Activated naive CD8-positive, alpha-beta T cell (primary cell): ENCODE measurements at regions not wholly inside any gene's neighbourhood (a gene's known extent, or its start where the extent isn't known, plus 50 kb on each side); places are given as distances from the start of the nearest gene placed in this dataset.

Source experiments
- H3K27ac Mint-ChIP-seq: one replicate; pipeline ENCODE4 v1.8.0; 2021; ENCODE audit warnings: mixed read lengths
- H3K27me3 Mint-ChIP-seq: one replicate; pipeline ENCODE4 v1.8.0; 2021; ENCODE audit warnings: mixed read lengths
- H3K36me3 Mint-ChIP-seq: one replicate; pipeline ENCODE4 v1.8.0; 2021; ENCODE audit warnings: mixed read lengths
- H3K4me1 Mint-ChIP-seq: one replicate; pipeline ENCODE4 v1.8.0; 2021; ENCODE audit warnings: low read depth, mixed read lengths
- H3K4me3 Mint-ChIP-seq: one replicate; pipeline ENCODE4 v1.8.0; 2021; ENCODE audit warnings: mild to moderate bottlenecking, mixed read lengths
- H3K9me3 Mint-ChIP-seq: one replicate; pipeline ENCODE4 v1.8.0; 2021; ENCODE audit warnings: low read depth, mixed read lengths

GRCh38 chr9:121582641-121583040 is 68.8 kb upstream of the DAB2IP start:
- H3K36me3 Mint-ChIP-seq, result no peaks in the 10 kb centered on the region
- no peaks in the 10 kb centered on the region for H3K4me1 Mint-ChIP-seq
- no peak overlapping the region for H3K4me3 Mint-ChIP-seq
- H3K27ac Mint-ChIP-seq, result no peak overlapping the region
- peaks cover 18% of the 10 kb centered on the region for H3K27me3 Mint-ChIP-seq
- no peaks in the 10 kb centered on the region for H3K9me3 Mint-ChIP-seq

DNA sequence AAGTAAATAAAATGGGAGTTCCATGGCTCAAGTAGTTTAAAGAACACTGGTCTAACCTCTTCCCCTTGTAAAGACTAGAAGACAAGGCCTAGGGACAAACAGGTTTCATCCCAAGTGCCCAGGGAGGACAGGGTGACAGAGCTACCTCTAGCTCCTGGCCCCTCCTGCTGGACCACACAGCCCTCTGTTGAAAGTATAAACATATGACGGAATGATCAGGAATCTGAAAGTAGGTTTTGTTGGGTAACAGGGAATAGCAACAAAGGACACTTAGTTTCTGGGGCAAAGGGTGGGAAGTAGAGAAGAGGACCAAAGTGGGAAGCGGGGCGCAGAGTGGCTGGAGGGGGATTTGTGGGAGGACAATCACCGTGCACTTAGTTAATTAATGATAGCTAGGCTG is 67.0 kb upstream of the DAB2IP start:
- H3K4me1 Mint-ChIP-seq, result no peaks in the 10 kb centered on the region
- H3K36me3 Mint-ChIP-seq, result no peaks in the 10 kb centered on the region
- H3K27ac Mint-ChIP-seq, result no peak overlapping the region
- no peak overlapping the region for H3K4me3 Mint-ChIP-seq
- H3K9me3 Mint-ChIP-seq, result no peaks in the 10 kb centered on the region
- H3K27me3 Mint-ChIP-seq, result peaks cover 28% of the 10 kb centered on the region

- Mint-ChIP-seq H3K9me3 (no peaks in the 10 kb centered on the region), H3K36me3 (no peaks in the 10 kb centered on the region), H3K4me1 (no peaks in the 10 kb centered on the region), H3K27ac (no peak overlapping the region), H3K4me3 (no peak overlapping the region), H3K27me3 (peaks cover 26% of the 10 kb centered on the region)
These were observed 63.6 kb upstream of the DAB2IP start for GRCh38 chr9:121587863-121588262.

DNA sequence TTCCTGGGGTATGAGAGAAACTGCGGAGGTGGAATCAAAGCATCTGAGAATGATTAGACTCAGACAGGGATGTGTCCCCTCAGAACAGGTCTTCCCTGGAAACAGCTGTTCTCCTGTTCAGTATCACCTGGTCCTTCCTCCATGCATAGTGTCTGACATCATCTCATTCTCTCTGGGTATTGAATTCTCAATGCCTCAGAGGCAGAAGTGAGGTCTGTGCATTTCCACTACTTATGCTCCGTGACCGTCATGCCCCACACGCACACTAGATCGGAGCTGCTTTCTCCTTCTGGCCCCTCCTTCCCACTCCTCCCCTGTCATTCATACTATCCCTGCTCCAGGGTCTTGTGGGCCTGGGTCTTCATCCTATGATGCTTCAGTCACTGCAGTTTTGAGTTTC is 61.4 kb upstream of the DAB2IP start:
- no peaks in the 10 kb centered on the region for H3K9me3 Mint-ChIP-seq
- no peaks in the 10 kb centered on the region for H3K36me3 Mint-ChIP-seq
- H3K27me3 Mint-ChIP-seq, result peaks cover 30% of the 10 kb centered on the region
- H3K4me1 Mint-ChIP-seq, result no peaks in the 10 kb centered on the region
- H3K4me3 Mint-ChIP-seq, result no peak overlapping the region
- no peak overlapping the region for H3K27ac Mint-ChIP-seq

DNA sequence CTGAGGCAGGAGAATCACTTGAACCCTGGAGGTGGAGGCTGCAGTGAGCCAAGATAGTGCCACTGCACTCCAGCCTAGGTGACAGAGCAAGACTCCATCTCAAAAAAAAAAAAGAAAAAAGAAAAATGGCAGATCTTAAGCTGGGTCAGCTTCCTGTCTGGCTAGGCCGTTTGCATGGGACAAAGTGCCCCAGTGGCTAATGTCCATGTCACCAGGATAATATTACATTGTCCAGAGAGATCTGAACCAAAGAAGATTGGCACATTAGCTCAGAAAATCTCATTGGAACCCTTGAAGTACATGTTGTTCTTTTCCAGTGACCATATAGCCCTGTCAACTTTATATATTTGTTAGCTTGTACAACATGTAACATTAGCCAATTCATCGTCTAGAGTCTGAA is 59.2 kb upstream of the DAB2IP start:
- H3K27ac Mint-ChIP-seq, result no peak overlapping the region
- H3K4me1 Mint-ChIP-seq, result no peaks in the 10 kb centered on the region
- H3K27me3 Mint-ChIP-seq, result peaks cover 28% of the 10 kb centered on the region
- no peak overlapping the region for H3K4me3 Mint-ChIP-seq
- peaks cover 1% of the 10 kb centered on the region for H3K9me3 Mint-ChIP-seq
- no peaks in the 10 kb centered on the region for H3K36me3 Mint-ChIP-seq

- Mint-ChIP-seq H3K36me3 (no peaks in the 10 kb centered on the region), H3K4me1 (no peaks in the 10 kb centered on the region), H3K4me3 (no peak overlapping the region), H3K9me3 (peaks cover 4% of the 10 kb centered on the region), H3K27me3 (peaks cover 27% of the 10 kb centered on the region), H3K27ac (no peak overlapping the region)
These were observed 58.4 kb upstream of the DAB2IP start for GRCh38 chr9:121593066-121593465.

- Mint-ChIP-seq H3K27ac (no peak overlapping the region), H3K9me3 (peaks cover 4% of the 10 kb centered on the region), H3K36me3 (no peaks in the 10 kb centered on the region), H3K27me3 (peaks cover 35% of the 10 kb centered on the region), H3K4me3 (no peak overlapping the region), H3K4me1 (peaks cover 6% of the 10 kb centered on the region)
These were observed 54.9 kb upstream of the DAB2IP start for GRCh38 chr9:121596515-121596914.

DNA sequence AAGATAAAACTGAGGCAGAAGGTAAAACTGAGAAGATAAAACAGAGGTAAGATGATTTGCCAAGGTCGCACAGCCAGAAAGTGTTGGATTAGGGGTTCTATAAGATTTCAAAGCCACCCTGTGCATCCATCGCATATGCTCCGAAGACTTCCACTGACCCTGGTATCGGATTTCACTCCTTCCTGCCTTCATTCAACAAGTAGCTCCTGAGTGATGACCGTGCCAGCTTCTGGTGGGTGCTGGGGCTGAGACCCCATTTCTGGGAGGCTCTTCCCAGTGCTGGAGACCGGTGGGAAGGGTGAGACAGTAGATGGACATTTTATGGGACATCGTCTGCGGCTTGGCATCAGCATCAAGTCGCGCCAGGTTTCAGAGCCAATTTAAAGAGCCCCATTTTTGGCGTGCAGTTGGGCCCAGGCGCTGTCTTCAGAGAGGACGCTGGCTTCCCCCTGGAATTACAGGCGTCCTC is 53.7 kb upstream of the DAB2IP start:
- Mint-ChIP-seq H3K9me3 (peaks cover 4% of the 10 kb centered on the region), H3K4me1 (peaks cover 6% of the 10 kb centered on the region), H3K36me3 (no peaks in the 10 kb centered on the region), H3K27me3 (peaks cover 37% of the 10 kb centered on the region), H3K4me3 (no peak overlapping the region), H3K27ac (no peak overlapping the region)

- peaks cover 37% of the 10 kb centered on the region for H3K27me3 Mint-ChIP-seq
- no peaks in the 10 kb centered on the region for H3K36me3 Mint-ChIP-seq
- H3K4me1 Mint-ChIP-seq, result peaks cover 6% of the 10 kb centered on the region
These were observed 53.1 kb upstream of the DAB2IP start for GRCh38 chr9:121598167-121598964.

GRCh38 chr9:121598965-121599871 is 52.2 kb upstream of the DAB2IP start:
- Mint-ChIP-seq H3K4me3 (peak overlapping the region; percentile 44), H3K36me3 (no peaks in the 10 kb centered on the region), H3K27me3 (peaks cover 40% of the 10 kb centered on the region), H3K27ac (no peak overlapping the region), H3K4me1 (peaks cover 6% of the 10 kb centered on the region), H3K9me3 (peaks cover 4% of the 10 kb centered on the region)

More at GRCh38 chr9:121598167-121598964, 53.1 kb upstream of the DAB2IP start:
- Mint-ChIP-seq H3K4me3 (peak overlapping the region; percentile 44), H3K9me3 (peaks cover 4% of the 10 kb centered on the region), H3K27ac (no peak overlapping the region)

DNA sequence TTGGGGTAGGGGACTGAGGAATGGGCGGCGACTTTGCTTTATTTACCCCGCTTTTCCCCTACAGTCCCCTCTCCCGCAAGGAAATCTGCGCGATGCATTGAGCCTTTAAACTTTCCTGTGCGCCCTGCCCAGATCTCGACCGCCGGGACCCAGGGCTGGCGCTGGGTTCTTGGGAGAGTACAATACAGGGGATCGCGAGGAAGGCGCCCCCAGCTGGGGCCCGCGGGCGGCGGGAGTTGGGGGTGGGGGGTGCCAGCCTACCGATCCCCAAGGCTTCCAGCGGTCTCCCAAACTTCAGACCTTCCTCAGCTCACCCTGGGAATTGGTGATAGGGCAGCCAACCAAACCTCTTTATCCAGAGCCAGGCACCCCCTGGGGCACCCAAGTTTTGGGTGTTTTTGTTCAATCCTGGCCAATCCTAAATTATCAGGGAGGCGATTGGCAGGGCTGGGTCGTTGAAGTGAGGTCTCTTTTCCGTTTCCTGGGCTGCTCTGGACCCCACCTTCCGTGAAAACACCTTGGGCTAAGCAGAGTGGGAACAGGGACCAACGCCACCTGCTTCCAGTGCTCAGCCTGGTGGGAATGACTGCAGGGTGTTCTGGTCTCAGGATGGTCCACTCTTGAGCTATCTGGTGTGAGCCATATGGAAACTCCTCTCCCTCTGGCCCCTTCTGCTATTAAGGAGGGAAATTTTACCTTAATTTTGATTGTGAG is 51.4 kb upstream of the DAB2IP start:
- Mint-ChIP-seq H3K4me3 (no peak overlapping the region), H3K9me3 (peaks cover 4% of the 10 kb centered on the region), H3K4me1 (peaks cover 6% of the 10 kb centered on the region), H3K27me3 (peaks cover 40% of the 10 kb centered on the region), H3K27ac (no peak overlapping the region), H3K36me3 (no peaks in the 10 kb centered on the region)

DNA sequence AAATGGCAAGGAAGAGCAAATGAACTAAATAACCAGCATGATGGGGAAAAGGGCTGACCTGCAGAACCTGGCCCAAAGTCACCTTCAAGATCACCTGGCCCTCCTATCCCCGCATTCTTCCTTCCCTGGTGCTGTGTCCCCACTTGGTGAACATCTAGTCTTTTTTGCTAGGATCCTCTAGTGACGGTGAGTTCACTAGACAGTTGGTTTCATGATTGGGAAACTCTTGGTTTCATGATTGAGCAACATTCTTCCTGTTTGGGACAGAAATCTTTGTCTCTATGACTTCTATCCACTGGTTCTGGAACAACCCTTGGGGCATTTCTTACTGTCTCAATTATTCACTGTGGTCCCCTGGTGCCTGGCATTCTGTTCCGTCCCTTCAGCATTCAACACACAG is 50.2 kb upstream of the DAB2IP start:
- Mint-ChIP-seq H3K9me3 (peaks cover 4% of the 10 kb centered on the region), H3K36me3 (no peaks in the 10 kb centered on the region), H3K27me3 (peaks cover 40% of the 10 kb centered on the region), H3K4me1 (peaks cover 6% of the 10 kb centered on the region), H3K4me3 (no peak overlapping the region), H3K27ac (no peak overlapping the region)
